HG02642 (cell line): ENCODE measurements at regions not wholly inside any gene's neighbourhood (a gene's known extent, or its start where the extent isn't known, plus 50 kb on each side); places are given as distances from the start of the nearest gene placed in this dataset.

Experiments used
- ATAC-seq: cut with Tn5 transposase; IDR thresholded peaks from one replicate; pipeline ENCODE4 v1.9.1; 2021; ENCODE audit warnings: mild to moderate bottlenecking; ENCODE audit not compliant: unreplicated experiment, poor library complexity

DNA sequence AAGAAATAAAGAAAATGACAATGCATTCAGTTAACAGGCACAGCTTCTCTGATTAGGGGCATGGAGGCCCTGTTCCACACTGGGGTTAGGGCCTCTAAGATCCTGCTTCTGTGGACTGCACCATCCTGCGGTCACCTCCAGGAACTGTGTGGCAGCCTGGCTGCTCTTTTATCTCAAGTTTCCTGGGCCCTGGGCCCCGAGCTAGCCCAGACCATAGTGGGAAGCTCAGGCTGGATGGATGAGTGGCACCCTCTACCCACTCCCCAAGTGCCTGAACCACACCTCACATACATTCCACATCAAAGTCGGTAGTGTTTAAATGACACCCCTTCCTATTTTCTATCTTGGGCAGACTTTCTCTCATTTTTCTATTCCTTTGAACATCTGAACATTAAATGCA lies 461.5 kb upstream of the MKI67 start:
- ATAC-seq, result no peak

DNA sequence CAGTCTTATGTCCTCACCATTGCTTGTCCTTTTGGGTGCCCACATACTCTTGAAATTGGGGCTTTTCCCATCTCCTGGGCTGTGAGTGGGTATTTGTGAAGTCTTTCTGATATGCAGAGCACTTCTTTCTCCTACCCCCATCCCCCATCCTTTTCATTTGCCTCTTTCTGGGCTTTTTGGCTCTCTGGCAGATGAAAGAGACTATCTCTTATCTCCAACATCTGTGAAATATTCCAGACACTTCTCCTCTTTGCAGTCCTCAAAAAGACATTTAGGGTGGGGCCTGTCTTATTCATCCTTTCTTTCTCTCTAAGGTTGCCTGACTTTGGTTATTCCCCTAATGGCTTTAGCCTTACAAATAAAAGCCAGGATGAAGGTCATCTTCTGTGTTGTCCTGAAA lies 462.2 kb upstream of the MKI67 start:
- ATAC-seq, result no peak

DNA sequence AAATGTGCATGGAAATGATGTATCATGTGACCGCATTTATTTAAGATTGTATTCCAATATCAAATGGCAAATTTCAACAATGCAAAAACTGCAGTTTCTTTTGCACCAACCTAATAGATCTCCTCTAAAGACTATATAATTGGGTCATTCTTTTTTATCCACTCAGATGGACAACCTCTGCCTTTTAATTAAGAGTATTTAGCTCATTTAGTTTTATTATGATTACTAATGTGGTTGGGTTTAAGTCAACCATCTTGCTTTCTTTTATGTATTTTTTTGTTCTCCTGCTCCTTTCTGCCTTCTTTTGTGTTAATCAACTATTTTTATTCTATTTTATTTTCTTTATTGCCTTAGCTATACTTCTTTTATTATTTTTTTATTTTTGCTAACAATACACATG lies 468.5 kb upstream of the MKI67 start:
- no peak for ATAC-seq

DNA sequence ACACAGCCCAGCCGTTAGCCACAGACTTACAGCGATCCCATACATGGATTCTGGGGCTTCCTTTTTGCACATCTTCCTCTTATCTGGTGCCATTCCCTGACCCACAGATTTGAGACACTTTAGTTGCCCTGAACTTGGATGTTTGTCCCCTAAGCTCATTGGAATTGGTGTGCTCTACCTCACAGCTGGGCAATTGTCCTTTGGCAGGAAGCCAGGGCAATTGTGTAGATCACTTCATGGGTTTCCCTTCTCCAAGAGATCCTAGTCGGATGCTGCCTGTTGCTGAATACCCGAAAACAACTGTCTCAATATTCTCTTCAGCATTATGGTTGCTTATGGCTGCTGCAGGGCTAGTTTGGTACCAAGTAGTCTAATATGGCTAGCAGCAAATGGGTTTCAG lies 470.7 kb upstream of the MKI67 start:
- no peak for ATAC-seq

DNA sequence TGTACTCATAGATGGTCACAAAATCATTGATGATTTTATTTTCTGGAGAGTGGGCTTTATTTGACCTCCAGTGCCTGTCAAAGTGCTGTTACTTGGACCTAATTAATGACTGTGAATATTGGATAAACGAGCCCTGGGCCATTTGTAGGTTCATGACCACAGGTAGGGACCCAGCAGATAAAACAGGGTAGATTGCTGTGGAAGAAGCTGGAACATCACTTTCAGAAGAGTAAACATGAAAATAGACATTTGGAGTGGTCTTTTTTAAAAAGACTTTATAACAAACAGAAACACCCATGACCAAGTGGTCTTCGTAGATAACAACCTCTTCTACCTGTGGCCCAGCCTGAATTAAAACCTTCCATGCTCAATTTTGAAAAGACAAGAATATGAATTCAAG lies 472.8 kb upstream of the MKI67 start:
- ATAC-seq, result no peak

DNA sequence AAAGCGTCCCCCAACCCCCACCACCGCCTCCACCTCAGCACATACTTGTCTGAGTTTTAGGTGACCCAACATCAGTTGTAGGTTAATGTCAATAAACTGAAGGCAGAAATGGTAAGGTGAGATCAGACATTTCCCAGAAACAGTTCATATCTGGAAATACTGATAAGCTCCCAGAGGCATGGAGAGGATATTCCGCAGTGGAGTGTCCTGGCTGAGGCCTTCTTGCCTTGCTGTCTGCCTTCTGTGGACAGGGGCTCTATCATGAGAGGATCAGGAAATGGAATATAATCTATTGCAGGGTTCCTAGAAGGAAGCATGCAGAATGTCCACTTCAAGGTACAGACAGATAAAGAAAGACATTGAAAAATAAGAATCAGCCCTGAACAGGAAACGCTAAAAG lies 473.3 kb upstream of the MKI67 start:
- ATAC-seq, result no peak

DNA sequence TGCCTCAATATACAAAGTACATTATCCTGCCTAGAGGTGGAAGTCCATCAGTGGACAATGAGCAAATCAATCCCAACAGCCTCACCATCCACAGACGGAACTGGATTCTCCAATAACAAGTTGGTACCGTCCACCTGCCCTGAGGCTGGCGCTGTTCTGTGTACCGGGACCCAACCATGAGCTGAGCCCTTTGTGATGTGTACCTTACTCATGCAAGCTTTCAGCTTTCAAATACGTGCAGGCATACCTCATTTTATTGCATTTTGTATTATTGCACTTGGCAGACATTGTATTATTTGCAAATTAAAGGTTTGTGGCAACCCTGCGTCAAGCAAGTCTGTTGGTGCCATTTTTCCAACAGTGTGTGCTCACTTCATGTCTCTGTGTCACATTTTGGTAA lies 476.0 kb upstream of the MKI67 start:
- ATAC-seq, result no peak

DNA sequence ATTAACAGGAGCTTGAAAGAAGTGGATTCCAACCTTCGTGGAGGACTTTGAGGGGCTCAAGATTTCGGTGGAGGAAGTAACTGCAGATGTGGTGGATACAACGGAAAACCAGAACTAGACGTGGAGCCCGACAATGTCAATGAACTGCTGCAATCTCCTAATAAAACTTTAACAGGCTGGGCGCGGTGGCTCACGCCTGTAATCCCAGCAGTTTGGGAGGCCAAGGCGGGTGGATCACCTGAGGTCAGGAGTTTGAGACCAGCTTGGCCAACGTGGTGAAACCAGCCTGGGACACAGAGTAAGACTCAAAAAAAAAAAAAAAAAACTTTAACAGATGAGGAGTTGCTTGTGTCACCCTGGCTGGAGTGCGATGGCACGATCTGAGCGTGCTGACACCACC lies 477.8 kb upstream of the MKI67 start:
- no peak for ATAC-seq

DNA sequence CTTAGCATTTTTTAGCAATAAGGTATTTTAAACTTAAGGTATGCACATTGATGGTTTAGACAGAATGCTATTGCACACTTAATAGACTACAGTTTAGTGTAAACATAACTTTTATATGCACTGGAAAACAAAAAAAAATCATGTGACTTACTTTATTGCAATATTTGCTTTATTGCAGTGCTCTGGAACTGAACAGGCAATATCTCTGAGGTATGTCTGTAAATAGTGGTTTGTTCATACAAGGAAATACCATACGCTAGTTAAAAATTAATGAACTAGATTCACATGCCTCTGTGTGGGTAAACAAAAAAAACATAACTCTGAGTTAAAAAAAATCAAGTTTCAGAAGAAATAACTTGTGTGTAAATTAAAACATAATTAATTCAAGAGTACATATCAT lies 479.0 kb upstream of the MKI67 start:
- no peak for ATAC-seq

DNA sequence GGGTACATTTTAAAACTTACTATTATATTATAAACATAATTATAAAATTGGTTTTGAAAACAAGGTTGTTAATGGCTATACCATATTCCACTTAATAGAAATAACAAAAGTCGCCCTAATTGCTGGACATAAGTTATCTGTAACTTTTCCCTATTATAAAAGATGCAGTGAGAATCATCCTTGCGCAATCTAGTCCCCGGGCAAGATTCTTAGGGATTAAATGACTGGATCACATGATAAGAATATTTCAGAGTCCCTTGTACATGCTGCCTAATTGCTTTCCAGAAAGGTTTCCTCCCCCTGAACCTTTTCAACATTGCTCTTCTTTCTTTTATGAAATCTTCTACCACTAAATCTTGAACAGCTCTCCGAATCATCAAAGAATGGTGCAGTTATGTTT lies 479.8 kb upstream of the MKI67 start:
- ATAC-seq, result no peak

DNA sequence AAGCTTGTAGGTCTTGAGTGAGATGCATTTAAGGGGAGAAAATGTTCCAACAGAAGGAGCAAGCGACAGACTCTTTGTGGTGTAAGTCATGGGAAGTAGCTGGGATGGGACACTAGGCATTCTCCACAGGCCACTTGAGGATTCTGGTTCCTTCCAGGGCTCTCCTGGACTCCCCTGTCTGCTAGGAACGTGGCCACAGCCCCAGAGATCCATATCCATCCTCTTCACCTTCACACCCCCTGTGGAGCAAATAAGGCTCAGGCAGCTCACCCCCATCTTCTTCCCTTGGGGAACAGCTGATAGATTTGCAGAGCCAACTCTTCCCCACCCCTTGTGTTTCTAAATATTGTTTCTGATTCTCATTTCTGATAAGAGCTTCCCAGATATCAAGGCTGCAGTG lies 482.6 kb upstream of the MKI67 start:
- ATAC-seq, result no peak

DNA sequence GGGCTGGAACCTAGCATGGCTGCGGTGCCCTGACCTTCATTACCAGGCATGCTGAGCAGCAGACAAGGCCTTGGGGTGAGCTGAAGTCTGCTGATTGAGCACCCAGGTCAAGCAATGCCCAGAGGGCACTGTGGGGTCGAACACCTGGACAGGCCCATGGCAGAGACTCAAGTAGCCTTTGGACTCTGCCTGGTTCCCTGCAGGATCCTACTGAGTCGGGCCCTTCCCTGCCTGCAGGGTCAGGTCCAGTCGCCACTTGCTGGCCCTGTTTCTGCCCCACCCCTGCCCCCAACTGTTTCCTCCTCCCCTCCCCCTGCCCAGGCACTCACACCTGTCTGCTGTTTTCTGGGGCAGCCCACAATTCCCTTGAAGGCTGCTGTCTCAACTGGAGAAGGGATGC lies 483.2 kb upstream of the MKI67 start:
- no peak for ATAC-seq

DNA sequence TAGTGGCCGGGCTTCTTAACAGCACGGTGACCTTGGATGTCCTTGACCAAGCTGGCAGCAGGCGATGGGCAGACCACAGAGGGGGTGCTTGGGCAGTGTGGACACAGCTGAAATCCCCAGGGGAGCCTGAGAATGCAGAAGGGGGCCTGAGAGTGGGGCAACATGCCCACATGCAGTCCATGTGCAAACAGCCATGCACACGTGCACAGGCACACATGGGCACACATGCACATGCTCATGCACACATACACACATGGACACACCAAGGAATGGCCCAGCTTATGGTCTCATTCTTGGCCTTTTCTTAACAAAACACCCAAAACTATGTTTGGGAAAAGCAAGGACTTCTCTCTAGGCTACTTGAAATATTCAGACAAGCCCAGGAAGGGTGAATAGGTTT lies 483.9 kb upstream of the MKI67 start:
- ATAC-seq, result no peak

DNA sequence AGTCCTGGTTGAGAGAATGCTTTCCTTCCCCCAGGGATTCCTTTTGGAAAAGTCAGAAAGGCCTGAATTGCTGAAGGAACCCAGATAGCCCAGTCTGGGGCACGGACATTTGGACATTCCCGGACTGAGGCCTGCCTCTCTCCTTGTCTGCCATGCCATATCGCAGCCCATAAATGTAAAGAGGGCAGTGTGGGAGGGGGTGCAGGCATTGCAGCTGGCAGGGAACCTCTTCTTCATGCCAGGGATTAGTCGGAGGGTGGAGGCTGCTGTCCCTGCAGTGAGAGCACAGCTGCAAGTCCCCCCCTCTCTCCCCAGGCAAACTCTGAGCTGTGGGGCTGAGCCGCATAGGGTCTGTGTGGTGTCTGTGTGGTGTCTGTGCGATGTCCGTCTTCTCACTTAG lies 486.0 kb upstream of the MKI67 start:
- ATAC-seq, result no peak

DNA sequence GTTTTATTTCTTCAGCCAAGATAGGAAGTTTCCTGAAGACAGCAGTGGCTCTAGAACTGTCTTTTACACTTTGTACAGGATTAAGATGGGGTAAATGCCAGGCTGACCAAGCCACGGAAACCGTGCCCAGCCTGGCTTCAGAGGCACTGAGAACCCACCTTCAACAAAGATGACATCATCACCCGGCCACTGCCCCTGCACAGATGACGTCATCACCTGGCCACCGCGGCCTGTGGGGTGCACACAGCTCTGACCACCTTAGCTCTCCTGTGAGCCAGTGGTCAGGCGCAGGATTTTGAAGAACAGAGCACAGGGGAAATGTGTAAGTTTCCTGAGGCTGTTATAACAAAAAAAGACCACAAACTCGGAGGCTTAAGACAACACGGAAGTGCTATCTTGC lies 486.4 kb upstream of the MKI67 start:
- no peak for ATAC-seq

DNA sequence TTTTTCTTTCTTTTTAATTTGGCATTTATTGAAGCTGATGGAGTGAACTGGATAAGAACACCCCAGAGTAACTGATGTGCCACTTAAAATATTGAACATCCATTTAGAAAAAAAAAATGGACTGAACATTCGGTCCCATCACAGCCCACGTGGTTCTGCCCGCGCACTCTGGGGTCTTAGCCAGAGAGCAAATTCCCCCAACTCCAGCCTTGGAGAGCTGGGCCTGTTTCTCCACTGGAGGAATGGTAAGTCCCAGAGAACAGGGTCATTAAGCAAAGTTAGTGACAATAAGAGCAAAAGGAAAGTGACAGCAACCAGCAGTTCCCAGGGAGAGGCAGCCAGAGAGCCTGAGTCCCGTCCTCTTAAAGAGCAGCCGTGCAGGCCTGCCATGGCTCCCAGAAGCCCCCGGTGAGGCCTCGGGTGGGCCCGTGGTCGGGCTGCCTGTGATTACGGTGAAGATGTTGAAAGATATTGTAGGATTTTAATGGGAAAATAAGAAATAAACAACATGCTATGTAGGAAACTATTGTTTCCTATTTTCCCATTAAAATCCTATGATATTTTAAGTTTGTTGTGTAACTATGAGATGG lies 487.9 kb upstream of the MKI67 start:
- no peak for ATAC-seq

DNA sequence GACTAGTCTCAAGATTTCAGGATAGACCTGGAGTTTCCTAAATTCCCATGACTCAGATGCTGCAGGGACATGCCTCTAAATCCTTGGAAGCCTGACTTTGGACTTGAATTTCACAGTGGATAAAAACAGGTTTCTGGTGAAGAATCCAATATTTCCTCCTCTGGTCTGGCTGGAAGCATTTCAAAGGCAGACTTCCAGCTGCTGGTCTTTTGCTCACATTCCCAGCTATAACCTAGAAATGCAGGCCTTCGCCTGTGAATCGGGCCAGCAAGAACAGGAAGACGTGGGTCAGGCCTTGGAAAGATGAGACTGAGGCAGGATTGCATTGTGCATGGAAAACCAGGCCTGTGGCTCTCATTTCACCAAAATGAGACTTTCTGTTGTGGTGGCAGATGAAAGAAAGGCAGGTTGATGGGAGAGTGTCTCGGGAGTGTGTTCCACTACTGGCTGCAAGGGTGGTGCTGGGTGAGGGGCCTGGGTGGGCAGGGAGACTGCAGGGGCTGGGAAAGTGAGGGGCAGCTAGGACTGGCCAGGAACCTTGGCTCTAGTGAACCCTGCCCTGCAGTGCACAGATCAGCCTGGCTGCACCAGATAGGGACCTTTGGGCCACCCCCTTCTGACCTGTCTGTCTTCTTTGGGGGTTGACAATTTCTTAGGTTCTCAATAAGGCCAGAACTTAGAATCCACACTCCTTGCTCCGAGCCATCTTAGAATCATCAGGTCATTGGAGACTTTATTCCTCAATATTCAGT lies 488.8 kb upstream of the MKI67 start:
- no peak for ATAC-seq

DNA sequence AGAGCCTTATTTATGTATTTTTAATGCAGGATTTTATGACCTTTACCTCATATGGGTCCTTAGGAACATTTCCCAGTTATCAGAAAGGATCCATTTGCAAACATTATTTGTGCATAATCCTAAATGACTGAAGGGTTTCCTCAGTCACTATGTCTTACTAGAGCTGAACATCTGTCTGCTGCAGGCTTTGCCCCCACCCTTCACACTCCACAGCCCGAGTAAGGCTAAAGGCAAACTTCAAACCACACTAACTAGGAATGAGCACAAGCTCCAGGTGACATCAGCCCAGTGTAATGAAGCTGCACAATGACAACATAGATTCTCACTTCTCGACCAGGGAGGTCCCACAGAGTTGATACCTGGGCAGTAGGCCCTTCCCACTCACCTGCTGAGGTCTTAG lies 491.3 kb upstream of the MKI67 start:
- no peak for ATAC-seq

DNA sequence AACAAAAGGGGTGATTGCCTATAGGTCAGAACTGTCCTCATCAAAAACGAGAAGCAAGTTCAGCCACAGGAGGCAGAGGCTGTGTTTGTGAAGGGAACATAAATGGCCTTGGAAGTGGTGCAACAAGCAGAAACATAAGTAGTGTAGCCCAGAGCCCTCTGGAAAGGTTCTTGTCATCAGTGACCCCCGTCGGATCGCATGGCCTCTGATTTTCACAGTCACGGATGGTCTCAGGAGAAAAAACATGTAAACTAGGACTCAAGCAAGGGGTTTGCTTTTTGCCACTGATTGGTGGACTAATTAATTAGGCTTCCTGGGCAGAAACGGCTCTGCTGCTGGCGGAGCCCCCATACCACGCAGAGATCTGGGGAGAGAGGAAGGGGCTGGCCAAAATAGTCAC lies 496.5 kb upstream of the MKI67 start:
- no peak for ATAC-seq

DNA sequence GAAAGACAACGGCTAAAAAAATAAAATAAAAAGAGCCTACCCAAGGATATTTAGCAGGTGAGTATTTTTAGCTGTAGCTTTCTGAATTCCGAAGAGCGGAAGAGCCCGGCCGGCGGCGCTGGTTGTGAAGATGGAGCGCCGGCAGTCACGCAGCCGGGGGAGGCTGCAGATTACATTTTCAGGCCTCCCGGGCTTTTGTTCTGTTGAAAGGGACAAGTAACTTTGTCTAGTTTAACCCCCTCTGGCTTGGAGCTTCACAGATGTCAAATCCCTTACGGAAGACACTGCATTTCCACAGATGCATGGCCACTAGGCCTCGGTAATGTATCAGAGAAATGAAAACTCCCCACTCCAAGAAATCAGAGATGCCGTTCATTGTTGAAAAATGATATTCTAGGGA lies 497.6 kb upstream of the MKI67 start:
- no peak for ATAC-seq

DNA sequence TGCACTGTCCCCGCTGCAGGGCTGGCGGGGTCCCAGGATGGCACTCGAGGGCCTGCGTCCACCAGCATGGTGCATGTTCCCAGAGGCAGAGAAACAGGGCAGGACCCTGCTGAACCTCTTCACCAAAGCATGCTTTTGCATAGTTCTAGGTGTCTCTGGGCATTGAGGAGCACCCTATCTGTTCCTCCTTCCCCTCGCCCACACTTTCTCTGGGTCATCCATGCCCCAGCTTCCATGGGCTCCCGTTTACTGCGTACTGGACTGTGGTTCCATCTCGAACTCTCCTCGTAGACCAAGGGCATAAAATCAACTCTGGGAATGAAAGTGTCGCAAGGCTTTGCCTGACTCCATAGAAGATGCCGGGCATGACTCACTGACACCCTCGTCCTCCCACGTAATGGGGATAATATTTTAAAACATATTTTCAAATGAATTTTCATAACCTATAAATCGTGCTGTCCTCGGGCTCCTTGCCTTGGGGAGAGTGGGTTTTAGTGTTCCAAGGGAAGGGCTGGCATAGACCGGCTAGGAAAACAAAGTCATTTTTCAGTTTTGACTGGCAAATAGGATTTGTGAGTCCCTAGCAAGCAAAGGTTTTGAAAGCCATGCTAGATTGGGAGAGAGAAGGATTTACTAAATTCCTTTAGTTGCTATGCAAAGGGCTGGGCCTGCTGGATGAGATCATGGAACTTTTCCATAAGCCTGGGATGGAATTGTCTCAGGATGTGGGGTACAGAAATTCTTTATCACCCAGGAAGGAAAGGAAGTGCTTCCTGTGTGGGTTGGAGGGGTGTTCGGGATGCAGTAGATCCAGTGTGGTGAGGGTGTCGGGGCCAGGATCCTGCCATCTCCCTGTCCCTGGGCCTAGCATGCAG lies 498.7 kb upstream of the MKI67 start:
- ATAC-seq, result no peak

DNA sequence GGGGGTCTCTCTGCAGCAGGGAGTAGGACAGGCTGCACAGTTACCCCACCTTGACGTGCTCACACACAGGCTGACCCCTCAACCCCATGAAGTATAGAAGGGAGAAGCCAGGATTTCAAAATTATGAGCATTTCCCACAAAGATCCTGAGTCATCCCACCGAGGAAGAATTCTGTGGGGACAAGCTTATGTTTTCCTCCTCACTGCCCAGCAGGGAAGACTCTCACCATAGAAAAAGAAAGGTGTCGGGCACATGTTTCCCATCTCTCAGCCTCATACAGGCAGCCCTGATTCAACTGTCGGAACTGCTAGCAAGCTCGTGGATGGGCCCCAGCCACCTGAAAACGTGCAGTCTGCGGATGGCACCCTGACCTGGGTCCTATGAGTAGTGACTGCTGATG lies 499.7 kb upstream of the MKI67 start:
- no peak for ATAC-seq
